ENCODE measurements at regions not wholly inside any gene's neighbourhood (a gene's known extent, or its start where the extent isn't known, plus 50 kb on each side); places are given as distances from the start of the nearest gene placed in this dataset.
A peak's percentile ranks its signal among the peaks of the same experiment; 100 is the strongest.
"Not testable (repeated sequence)": the region's sequence is repeated elsewhere in the genome, so short reads cannot be mapped to it uniquely, and the experiment has no call there.

DNA sequence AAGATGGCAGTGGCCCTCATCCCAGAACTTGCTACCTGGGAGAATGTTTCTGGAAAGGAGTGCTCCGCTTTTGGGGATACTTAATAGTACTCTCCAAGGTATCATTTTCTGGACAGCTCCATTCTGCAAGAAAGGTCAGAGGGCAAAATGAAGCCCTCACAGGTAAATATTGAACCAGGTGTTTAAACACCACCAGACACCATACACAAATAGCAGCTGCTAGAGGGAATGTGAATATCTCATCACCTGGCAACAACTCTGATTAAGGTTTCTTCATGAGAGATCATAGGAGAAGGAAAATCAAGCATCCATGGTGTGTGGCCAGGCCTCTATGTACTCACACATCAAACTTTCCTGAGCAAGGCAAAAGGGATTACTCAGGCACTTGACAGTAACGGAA is 226.1 kb upstream of the FAT3 start:
- no peaks in the 10 kb centered on the region for H3K4me1 ChIP-seq (ENCODE audit: insufficient read depth)
- TF ChIP-seq EZH2phosphoT487 (IDR thresholded peaks at IDR 0.05; ENCODE audit: low read depth, severe bottlenecking, unreplicated experiment) (no peak), EZH2 (IDR thresholded peaks at IDR 0.05; ENCODE audit: borderline replicate concordance) (no peak)
- TF ChIP-seq, protein P1, sequence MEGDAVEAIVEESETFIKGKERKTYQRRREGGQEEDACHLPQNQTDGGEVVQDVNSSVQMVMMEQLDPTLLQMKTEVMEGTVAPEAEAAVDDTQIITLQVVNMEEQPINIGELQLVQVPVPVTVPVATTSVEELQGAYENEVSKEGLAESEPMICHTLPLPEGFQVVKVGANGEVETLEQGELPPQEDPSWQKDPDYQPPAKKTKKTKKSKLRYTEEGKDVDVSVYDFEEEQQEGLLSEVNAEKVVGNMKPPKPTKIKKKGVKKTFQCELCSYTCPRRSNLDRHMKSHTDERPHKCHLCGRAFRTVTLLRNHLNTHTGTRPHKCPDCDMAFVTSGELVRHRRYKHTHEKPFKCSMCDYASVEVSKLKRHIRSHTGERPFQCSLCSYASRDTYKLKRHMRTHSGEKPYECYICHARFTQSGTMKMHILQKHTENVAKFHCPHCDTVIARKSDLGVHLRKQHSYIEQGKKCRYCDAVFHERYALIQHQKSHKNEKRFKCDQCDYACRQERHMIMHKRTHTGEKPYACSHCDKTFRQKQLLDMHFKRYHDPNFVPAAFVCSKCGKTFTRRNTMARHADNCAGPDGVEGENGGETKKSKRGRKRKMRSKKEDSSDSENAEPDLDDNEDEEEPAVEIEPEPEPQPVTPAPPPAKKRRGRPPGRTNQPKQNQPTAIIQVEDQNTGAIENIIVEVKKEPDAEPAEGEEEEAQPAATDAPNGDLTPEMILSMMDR (IDR thresholded peaks at IDR 0.05; ENCODE audit: poor library complexity), result no peak
- no peaks in the 10 kb centered on the region for H3K27me3 ChIP-seq
- H3K9me2 ChIP-seq (replicated peaks; ENCODE audit: insufficient read depth), result no peaks in the 10 kb centered on the region
- no peaks in the 10 kb centered on the region for H3K36me3 ChIP-seq (replicated peaks; ENCODE audit: insufficient read depth, low read depth)
- H4K20me1 ChIP-seq (ENCODE audit: insufficient read depth, poor library complexity, severe bottlenecking), result no peaks in the 10 kb centered on the region
- DNase-seq (ENCODE audit: low spot score), result no peak
- H3K9me3 ChIP-seq (ENCODE audit: low read depth), result no peaks in the 10 kb centered on the region
- peak overlapping the region; percentile 20 for H3K27ac ChIP-seq
- no peak overlapping the region for H2AFZ ChIP-seq
- H3K4me3 ChIP-seq, result no peak overlapping the region
- no peak overlapping the region for H3K4me2 ChIP-seq
- H3K79me2 ChIP-seq, result no peaks in the 10 kb centered on the region
- 72% methylated on average over 2 of the region's 2 CpGs for WGBS (ENCODE audit: low lambda C conversion rate, missing lambda C conversion rate)

DNA sequence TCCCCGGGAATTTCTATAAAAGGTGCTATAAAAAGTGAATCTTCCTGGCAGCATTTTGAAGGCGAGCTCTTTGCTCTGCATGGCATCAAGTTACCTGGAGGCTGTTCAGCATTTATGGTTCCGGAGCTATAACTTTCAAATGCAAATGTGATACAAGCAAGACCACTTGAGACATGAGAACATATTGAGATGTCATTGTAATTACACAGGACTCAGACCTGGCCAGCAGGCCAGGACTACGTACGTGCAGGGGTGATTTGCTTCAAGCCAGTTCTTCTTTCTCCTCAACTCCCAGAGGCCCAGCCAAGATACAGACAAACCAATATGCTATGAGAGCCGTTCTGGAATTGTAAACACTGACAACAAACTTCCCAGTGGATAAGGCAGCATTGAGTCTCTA is 227.4 kb upstream of the FAT3 start:
- Histone ChIP-seq H3K36me3 (replicated peaks; ENCODE audit: insufficient read depth, low read depth) (no peaks in the 10 kb centered on the region), H3K4me1 (ENCODE audit: insufficient read depth) (no peaks in the 10 kb centered on the region), H2AFZ (no peak overlapping the region), H3K9me2 (replicated peaks; ENCODE audit: insufficient read depth) (no peaks in the 10 kb centered on the region), H4K20me1 (ENCODE audit: insufficient read depth, poor library complexity, severe bottlenecking) (no peaks in the 10 kb centered on the region), H3K27me3 (no peaks in the 10 kb centered on the region), H3K4me2 (no peak overlapping the region), H3K4me3 (no peak overlapping the region), H3K79me2 (no peaks in the 10 kb centered on the region), H3K27ac (peak overlapping the region; percentile 35), H3K9me3 (ENCODE audit: low read depth) (no peaks in the 10 kb centered on the region)
- WGBS (ENCODE audit: low lambda C conversion rate, missing lambda C conversion rate), result 57% methylated on average over 6 of the region's 6 CpGs
- DNase-seq (ENCODE audit: low spot score), result peak; percentile 28
- peak; percentile 50 for TF ChIP-seq EZH2phosphoT487 (IDR thresholded peaks at IDR 0.05; ENCODE audit: low read depth, severe bottlenecking, unreplicated experiment)
- TF ChIP-seq, protein P1 (IDR thresholded peaks at IDR 0.05; ENCODE audit: poor library complexity), result no peak

DNA sequence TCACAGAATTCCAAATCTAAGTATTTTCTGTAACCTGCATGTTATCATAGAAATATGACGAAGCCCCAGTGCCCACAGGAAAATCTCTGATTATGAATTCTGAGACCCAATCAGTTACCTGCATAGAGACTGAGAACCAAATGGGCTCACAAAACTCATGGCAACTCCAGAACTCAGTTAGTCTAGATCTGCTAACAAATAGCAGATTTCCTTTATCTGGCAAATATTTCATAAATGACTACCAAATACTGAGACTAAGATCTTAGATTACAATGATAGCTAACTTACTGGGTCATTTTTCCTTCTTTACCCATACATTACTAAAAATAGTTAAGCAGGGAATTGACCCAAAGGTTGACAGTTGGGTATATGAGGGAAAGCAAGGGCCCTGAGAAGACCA is 228.1 kb upstream of the FAT3 start:
- DNase-seq (ENCODE audit: low spot score), result no peak
- Histone ChIP-seq H3K9me3 (ENCODE audit: low read depth) (no peaks in the 10 kb centered on the region), H3K79me2 (no peaks in the 10 kb centered on the region), H4K20me1 (ENCODE audit: insufficient read depth, poor library complexity, severe bottlenecking) (no peaks in the 10 kb centered on the region), H3K4me1 (ENCODE audit: insufficient read depth) (no peaks in the 10 kb centered on the region), H3K27me3 (no peaks in the 10 kb centered on the region), H3K9me2 (replicated peaks; ENCODE audit: insufficient read depth) (no peaks in the 10 kb centered on the region), H3K36me3 (replicated peaks; ENCODE audit: insufficient read depth, low read depth) (no peaks in the 10 kb centered on the region), H3K4me2 (no peak overlapping the region), H3K4me3 (no peak overlapping the region), H3K27ac (no peak overlapping the region), H2AFZ (no peak overlapping the region)
- TF ChIP-seq, protein P1 (IDR thresholded peaks at IDR 0.05; ENCODE audit: poor library complexity), result no peak
- TF ChIP-seq EZH2phosphoT487 (IDR thresholded peaks at IDR 0.05; ENCODE audit: low read depth, severe bottlenecking, unreplicated experiment) (no peak), EZH2 (IDR thresholded peaks at IDR 0.05; ENCODE audit: borderline replicate concordance) (no peak)
- WGBS (ENCODE audit: low lambda C conversion rate, missing lambda C conversion rate), result 95% methylated on average over 1 of the region's 1 CpG

DNA sequence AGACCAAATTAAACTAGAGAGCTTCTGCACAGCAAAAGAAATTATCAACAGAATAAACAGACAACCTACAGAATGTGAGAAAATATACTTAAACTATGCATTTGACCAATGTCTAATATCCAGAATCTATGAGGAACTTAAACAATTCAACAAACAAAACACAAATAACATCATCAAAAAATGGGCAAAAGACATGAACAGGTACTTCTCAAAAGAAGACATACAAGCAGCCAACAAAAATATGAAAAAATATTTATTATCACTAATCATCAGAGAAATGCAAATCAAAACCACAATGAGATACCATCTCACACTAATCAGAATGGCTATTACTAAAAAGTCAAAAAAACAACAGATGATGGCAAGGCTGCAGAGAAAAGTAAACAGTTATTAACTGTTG is 236.2 kb upstream of the FAT3 start:
- not testable (repeated sequence) for H4K20me1 ChIP-seq (ENCODE audit: insufficient read depth, poor library complexity, severe bottlenecking); H3K4me2 ChIP-seq; H3K27ac ChIP-seq; H3K79me2 ChIP-seq; H3K4me1 ChIP-seq (ENCODE audit: insufficient read depth); H3K27me3 ChIP-seq; DNase-seq (ENCODE audit: low spot score); H2AFZ ChIP-seq; H3K9me3 ChIP-seq (ENCODE audit: low read depth); H3K36me3 ChIP-seq (replicated peaks; ENCODE audit: insufficient read depth, low read depth); H3K4me3 ChIP-seq; H3K9me2 ChIP-seq (replicated peaks; ENCODE audit: insufficient read depth)

All from hepatocyte (in vitro differentiated cells).